T47D (cell line): ENCODE measurements at regions not wholly inside any gene's neighbourhood (a gene's known extent, or its start where the extent isn't known, plus 50 kb on each side); places are given as distances from the start of the nearest gene placed in this dataset.

Experiments
- DNase-seq, 2 experiments: peaks; one replicate each; pipeline versions ENCODE4 v3.0.0 to v3.0.0-alpha.2; 2011 to 2012; ENCODE audit warnings: low read depth in 1 of 2, low spot score in 1 of 2
- JUND ChIP-seq: IDR thresholded peaks from 2 replicates; pipeline ENCODE4 v1.6.1; 2012; ENCODE audit warnings: low read depth
- in situ Hi-C: cut with HindIII; loops from 2 replicates; pipeline ENCODE4 v1.10.0; 2016; ENCODE audit warnings: low sequenced_read_pairs, low pct_unique_long_range_greater_than_20kb

DNA sequence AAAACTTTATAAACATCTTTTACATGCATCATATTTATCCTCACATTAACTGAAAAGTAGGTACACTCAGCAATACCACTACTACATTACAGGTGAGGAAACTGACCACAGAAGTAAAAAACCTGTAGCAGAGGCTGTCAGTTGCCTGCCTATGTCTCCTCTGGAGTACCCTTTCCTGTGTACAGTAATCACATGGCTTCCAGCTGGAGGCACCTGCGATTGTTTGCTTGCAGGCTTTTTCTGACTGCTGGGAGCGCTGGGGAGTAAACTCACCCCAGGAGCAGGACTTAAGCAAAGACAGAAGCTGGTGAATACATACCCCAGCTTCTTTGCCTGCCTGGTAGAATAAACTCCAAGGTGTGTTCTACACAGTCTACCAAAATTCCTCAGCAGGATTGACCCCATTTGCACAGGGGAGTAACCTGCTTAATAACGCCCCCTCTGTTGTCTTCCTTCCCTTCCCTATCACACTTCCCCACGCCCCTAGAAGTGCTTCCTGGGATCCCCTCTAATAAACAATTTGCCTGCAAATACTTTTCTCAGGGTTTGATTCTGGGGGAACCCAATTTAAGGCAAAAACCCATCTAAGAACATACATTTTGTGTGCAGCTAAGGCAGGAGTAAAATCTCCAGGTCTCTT lies 138.9 kb downstream of the PTH2R start:
- in situ Hi-C loops = no loop called here
- DNase-seq = peak in 1 of 2 experiments; percentile 25
- no peak for TF ChIP-seq JUND

DNA sequence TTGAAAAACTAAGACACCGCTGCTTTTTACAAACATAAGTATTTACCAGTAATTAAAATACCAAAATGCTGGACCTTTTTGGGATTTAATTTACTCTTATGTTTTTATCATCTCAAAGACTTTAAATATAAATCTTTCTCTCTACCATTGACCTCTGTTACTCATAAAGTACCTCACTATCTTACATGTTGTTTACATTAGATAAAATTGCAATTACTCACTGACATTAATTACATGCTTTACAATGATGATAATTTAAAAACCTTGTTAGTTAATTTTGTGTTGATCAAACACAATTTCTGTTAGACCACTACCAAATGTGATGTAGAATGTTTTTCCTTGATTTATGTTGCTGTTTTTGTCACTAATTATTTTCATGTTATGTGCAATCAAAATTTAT lies 139.5 kb downstream of the PTH2R start:
- in situ Hi-C loops = no loop called here
- no peak for TF ChIP-seq JUND
- no peak for DNase-seq

DNA sequence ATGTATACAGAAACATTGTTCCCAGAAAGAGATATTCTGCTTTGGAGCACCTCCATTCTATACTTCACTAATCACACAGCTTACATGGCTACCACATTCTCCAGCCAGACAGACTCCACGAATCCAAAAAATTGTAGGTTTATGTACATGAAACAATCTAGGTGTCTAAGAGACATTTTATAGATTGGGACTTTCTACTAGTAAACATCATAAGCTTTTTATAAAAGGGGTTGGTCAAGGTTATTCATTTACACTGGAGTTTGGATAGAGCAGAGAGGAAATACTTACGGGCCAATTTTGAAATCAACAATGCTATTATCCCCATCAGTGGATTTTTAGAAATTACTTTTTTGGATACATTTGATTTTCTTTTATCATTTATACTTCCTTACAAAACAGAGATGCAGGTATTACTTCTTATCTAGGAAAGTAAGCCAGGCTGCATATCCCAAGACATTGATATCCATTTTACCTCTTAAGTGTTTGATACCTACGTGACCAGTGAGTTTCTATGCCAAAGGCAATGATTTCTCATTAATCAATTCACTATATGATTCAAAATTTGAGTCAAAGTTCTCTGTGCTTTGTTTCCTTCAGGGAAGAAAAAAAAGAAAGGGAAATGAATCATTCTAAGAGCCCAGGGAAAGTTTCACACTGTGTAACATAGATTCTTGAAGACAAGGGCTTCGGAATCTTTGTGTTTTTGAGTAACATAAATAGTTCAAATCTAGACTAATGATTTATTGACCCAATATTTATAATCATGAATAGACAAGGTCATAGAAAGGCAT lies 140.5 kb downstream of the PTH2R start:
- in situ Hi-C loops = no loop called here
- DNase-seq = no peak
- no peak for TF ChIP-seq JUND

- no peak for TF ChIP-seq JUND
- in situ Hi-C loops = no loop called here
Observed at GRCh38 chr2:208548700-208549099, 142.1 kb downstream of the PTH2R start.

DNA sequence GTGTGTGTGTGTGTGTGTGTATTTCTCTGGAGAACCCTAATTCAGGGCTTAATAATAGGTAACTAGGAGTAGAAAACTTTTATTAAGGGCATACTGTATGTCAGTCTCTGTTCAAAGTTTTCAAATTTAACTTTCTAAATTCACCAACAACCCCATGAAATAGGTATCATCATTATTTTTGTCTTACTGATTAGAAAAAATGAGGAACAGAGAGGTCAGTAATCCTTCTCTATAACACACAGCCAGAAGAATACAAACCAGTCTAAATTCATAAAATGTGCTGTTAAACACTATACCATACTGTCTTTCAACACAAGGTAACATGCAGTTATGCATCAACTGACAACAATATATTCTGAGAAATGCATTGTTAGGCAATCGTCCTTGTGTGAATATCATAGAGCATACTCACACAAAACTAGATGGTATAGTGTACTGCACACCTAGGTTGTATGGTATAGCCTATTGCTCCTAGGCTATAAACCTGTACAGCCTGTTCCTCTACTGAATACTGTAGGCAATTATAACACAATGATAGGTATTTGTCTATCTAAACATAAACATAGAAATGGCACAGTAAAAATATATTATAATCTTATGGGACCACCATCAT lies 143.1 kb downstream of the PTH2R start:
- in situ Hi-C loops = no loop called here
- no peak for TF ChIP-seq JUND
- peak in 1 of 2 experiments; percentile 22 for DNase-seq

More at GRCh38 chr2:208548700-208549099, 142.1 kb downstream of the PTH2R start:
- no peak for DNase-seq

DNA sequence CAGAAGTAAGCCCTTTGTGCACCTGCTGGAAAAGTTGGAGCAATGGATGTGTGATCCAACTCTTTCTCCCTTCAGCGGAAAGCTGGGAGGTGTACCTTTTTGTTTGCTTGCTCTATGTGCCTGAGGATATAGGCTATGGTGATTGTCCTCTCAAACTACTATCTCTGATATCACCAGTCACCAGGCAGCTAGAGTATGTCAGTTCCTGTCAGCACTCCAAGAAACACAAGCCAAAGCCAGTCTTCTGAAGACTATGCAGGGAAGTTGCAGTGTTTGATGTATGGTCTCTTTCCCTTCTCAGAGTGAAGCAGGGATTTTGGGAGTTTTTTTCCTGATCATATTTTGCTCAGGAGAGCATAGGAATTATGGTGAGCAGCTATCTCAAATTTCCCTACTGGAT lies 146.4 kb downstream of the PTH2R start:
- in situ Hi-C loops = no loop called here
- no peak for DNase-seq
- no peak for TF ChIP-seq JUND

DNA sequence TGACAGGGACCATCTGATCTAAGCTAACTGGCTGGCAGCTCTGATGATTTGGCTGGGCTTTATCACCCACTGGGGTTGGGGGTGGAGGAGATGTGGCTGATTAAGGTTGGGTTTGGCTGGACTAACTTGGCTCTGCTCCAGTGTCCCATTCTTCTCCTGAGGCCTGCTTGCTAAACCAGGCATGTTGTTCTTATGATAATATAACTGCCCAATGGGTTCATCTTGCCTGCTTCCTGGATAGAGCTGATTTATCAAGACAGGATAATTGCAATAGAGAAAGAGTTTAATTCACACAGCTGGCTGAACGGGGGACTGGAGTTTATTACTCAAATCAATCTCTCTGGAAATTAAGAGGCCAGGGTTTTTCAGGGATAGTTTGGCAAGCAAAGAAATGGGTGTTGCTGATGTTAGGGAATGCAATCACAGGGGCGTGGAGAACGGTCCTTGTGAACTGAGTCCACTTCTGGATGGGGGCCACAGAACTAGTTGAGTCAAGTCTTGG lies 150.4 kb downstream of the PTH2R start:
- TF ChIP-seq JUND = no peak
- in situ Hi-C loops = no loop called here
- no peak for DNase-seq

DNA sequence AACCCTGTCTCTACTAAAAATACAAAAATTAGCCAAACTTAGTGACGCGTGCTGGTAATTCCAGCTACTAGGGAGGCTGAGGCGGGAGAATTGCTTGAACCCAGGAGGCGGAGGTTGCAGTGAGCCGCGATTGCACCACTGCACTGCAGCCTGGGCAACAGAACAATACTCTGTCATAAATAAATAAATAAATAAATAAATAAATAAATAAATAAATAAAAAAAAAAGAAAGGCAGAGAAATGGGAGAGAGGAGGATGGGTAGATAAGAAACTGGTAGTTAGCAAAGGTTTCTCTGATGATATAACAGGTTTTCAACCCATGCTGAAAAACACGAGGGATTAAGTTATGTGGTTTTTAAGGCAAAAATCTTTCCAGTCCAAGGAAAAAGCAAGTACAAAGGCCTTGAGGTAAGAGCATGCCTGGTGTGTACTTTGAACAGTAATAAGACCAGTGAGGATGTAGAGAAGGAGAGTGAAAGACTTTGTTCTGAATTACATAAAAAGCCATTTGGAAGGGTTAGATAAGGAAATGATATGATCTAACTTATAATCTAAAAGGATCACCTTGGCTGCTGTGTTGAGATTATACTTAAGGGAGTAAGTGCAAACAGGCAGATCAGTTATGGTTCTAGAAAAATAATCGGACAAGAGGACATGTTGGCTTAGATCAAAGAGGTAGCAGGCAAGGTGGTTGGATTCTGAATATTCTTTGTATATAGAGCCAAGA lies 159.3 kb downstream of the PTH2R start:
- TF ChIP-seq JUND = no peak
- in situ Hi-C loops = no loop called here
- DNase-seq = no peak

GRCh38 chr2:208568203-208568602 lies 161.6 kb downstream of the PTH2R start:
- no peak for TF ChIP-seq JUND
- in situ Hi-C loops = no loop called here
- no peak for DNase-seq

- in situ Hi-C loops = no loop called here
- no peak for DNase-seq
Observed at GRCh38 chr2:208570066-208570465, 163.5 kb downstream of the PTH2R start.

GRCh38 chr2:208570851-208571763 lies 164.5 kb downstream of the PTH2R start:
- no peak for TF ChIP-seq JUND
- in situ Hi-C loops = no loop called here
- no peak for DNase-seq

More at GRCh38 chr2:208570066-208570465, 163.5 kb downstream of the PTH2R start:
- TF ChIP-seq JUND = no peak
